SK-N-SH (cell line): ENCODE measurements at regions not wholly inside any gene's neighbourhood (a gene's known extent, or its start where the extent isn't known, plus 50 kb on each side); places are given as distances from the start of the nearest gene placed in this dataset.
A peak's percentile ranks its signal among the peaks of the same experiment; 100 is the strongest.
"Not testable (repeated sequence)": the region's sequence is repeated elsewhere in the genome, so short reads cannot be mapped to it uniquely, and the experiment has no call there.

Experiments
- CTCF ChIA-PET: fragments of 300-600, 350-600 bp; formaldehyde crosslinking; extraction: SDS; loops from one replicate; lab custom pipeline; 2021; lab: Yijun Ruan, JAX
- POLR2A ChIA-PET: fragments of 350-600 bp; sonication (Branson Sonifier 250); formaldehyde crosslinking; extraction: SDS; loops from one replicate; lab custom pipeline; 2020; ENCODE audit warnings: antibody characterized with exemption, inconsistent platforms; lab: Yijun Ruan, JAX
- DNase-seq: peaks from one replicate; pipeline ENCODE4 v3.0.0; 2012
- H2AFZ ChIP-seq: fragments of 200-600 bp; sonication (generic); 2 replicates; pipeline ENCODE4 v1.8.1; 2016; ENCODE audit warnings: antibody characterized with exemption, mild to moderate bottlenecking, low read depth
- H3F3A ChIP-seq: fragments of 200-600 bp; sonication (generic); replicated peaks from 2 replicates; pipeline ENCODE3; 2016; ENCODE audit warnings: antibody characterized with exemption, mild to moderate bottlenecking; ENCODE audit not compliant: insufficient read depth
- H3K27ac ChIP-seq, 2 experiments: fragments of 200-500 bp in 1 of 2; fragments of 200-600 bp in 1 of 2; sonication (Bioruptor generic) in 1 of 2; sonication (generic), shearing (Covaris generic) in 1 of 2; 2 replicates each; pipeline versions ENCODE4 v1.5.1 to v1.6.1; 2014 to 2016; ENCODE audit warnings: low read depth in 2 of 2, inconsistent platforms in 1 of 2, low read length in 1 of 2, mild to moderate bottlenecking in 1 of 2, mixed read lengths in 1 of 2
- H3K27me3 ChIP-seq: fragments of 200-600 bp; sonication (generic), shearing (Covaris generic); 2 replicates; pipeline ENCODE4 v1.6.1; 2016; ENCODE audit warnings: mixed run types; ENCODE audit not compliant: insufficient read depth
- H3K36me3 ChIP-seq, 2 experiments: fragments of 200-500 bp in 1 of 2; fragments of 200-600 bp in 1 of 2; sonication (Bioruptor generic) in 1 of 2; sonication (generic) in 1 of 2; replicated peaks in 1 of 2; 2 replicates each; pipeline versions ENCODE3 to v1.5.1; 2014 to 2016; ENCODE audit warnings: low read length in 1 of 2, mild to moderate bottlenecking in 1 of 2; ENCODE audit not compliant: insufficient read depth in 2 of 2, control insufficient read depth in 1 of 2
- H3K4me1 ChIP-seq, 2 experiments: fragments of 200-500 bp in 1 of 2; fragments of 200-600 bp in 1 of 2; sonication (Bioruptor generic) in 1 of 2; sonication (generic), shearing (Covaris generic) in 1 of 2; 2 replicates each; pipeline versions ENCODE4 v1.5.1 to v1.6.1; 2014 to 2016; ENCODE audit warnings: low read depth in 1 of 2, low read length in 1 of 2, mixed run types in 1 of 2; ENCODE audit not compliant: insufficient read depth in 2 of 2, control insufficient read depth in 1 of 2
- H3K4me2 ChIP-seq: fragments of 200-600 bp; sonication (generic), shearing (Covaris generic); 2 replicates; pipeline ENCODE4 v1.6.1; 2017; ENCODE audit warnings: mixed run types
- H3K4me3 ChIP-seq, 2 experiments: fragments of 200-500 bp in 1 of 2; fragments of 200-600 bp in 1 of 2; sonication (Bioruptor generic) in 1 of 2; sonication (generic), shearing (Covaris generic) in 1 of 2; 2 replicates each; pipeline versions ENCODE4 v1.5.1 to v1.8.1; 2014 to 2016; ENCODE audit warnings: low read depth in 2 of 2, inconsistent platforms in 1 of 2, low read length in 1 of 2, mild to moderate bottlenecking in 1 of 2, mixed read lengths in 1 of 2, moderate library complexity in 1 of 2
- H3K79me2 ChIP-seq: fragments of 200-600 bp; sonication (generic); 2 replicates; pipeline ENCODE4 v1.8.1; 2017; ENCODE audit warnings: mild to moderate bottlenecking; ENCODE audit not compliant: insufficient read depth
- H3K9ac ChIP-seq: fragments of 200-600 bp; sonication (generic); 2 replicates; pipeline ENCODE4 v1.6.1; 2017; ENCODE audit warnings: mixed run types
- H3K9me2 ChIP-seq: fragments of 200-600 bp; sonication (generic); 2 replicates; pipeline ENCODE4 v1.6.1; 2017; ENCODE audit warnings: mixed run types
- H3K9me3 ChIP-seq: fragments of 200-600 bp; sonication (generic); 2 replicates; pipeline ENCODE4 v1.6.1; 2017; ENCODE audit warnings: mixed run types, mild to moderate bottlenecking, moderate library complexity
- H4K20me1 ChIP-seq: fragments of 200-600 bp; sonication (generic); 2 replicates; pipeline ENCODE4 v1.6.1; 2017; ENCODE audit warnings: mild to moderate bottlenecking, mixed run types; ENCODE audit not compliant: insufficient read depth
- CHD2 ChIP-seq: fragments of 150-350 bp; IDR thresholded peaks from 2 replicates; pipeline ENCODE4 v1.6.1; 2018; ENCODE audit warnings: low read length; ENCODE audit not compliant: partially characterized antibody
- ELF1 ChIP-seq: IDR thresholded peaks from 2 replicates; pipeline ENCODE4 v1.4.0; 2012
- EZH2phosphoT487 ChIP-seq: fragments of 200-600 bp; sonication (generic); IDR thresholded peaks from 2 replicates; pipeline ENCODE4 v1.6.1; 2017; ENCODE audit warnings: low read depth, mixed run types, mild to moderate bottlenecking, antibody characterized with exemption, moderate library complexity, borderline replicate concordance
- FOXJ3 ChIP-seq: sonication (generic); formaldehyde crosslinking; IDR thresholded peaks from 2 replicates; pipeline ENCODE4 v1.5.1; 2020; ENCODE audit warnings: mild to moderate bottlenecking, missing genetic modification reagents
- FOXM1 ChIP-seq: IDR thresholded peaks from 2 replicates; pipeline ENCODE4 v1.4.0; 2012; ENCODE audit warnings: low read depth, mild to moderate bottlenecking
- GATA2 ChIP-seq: sonication (generic); formaldehyde crosslinking; IDR thresholded peaks from 2 replicates; pipeline ENCODE4 v1.5.0; 2020; ENCODE audit warnings: mild to moderate bottlenecking, missing genetic modification reagents
- MEF2A ChIP-seq: IDR thresholded peaks from 2 replicates; pipeline ENCODE4 v1.4.0; 2012; ENCODE audit warnings: low read depth, borderline replicate concordance
- NRF1 ChIP-seq: IDR thresholded peaks from 2 replicates; pipeline ENCODE4 v1.6.1; 2012; ENCODE audit warnings: low read depth, mild to moderate bottlenecking, low read length
- POLR2AphosphoS5 ChIP-seq: IDR thresholded peaks from 2 replicates; pipeline ENCODE4 v1.6.1; 2012; ENCODE audit warnings: low read depth, low read length
- RAD21 ChIP-seq: IDR thresholded peaks from 2 replicates; pipeline ENCODE4 v1.6.1; 2012; ENCODE audit warnings: mild to moderate bottlenecking, low read length
- RFX5 ChIP-seq: IDR thresholded peaks from 2 replicates; pipeline ENCODE4 v1.6.1; 2012; ENCODE audit warnings: mild to moderate bottlenecking, improper control_type of control experiment, low read length
- SIN3A ChIP-seq: IDR thresholded peaks from 2 replicates; pipeline ENCODE4 v1.6.1; 2012; ENCODE audit warnings: low read depth, mild to moderate bottlenecking, low read length, moderate library complexity, borderline replicate concordance
- SMC3 ChIP-seq: IDR thresholded peaks from 2 replicates; pipeline ENCODE4 v1.6.1; 2012; ENCODE audit warnings: low read depth, low read length, improper control_type of control experiment
- TAF1 ChIP-seq: IDR thresholded peaks from 2 replicates; pipeline ENCODE4 v1.6.1; 2012; ENCODE audit warnings: low read depth, mild to moderate bottlenecking, low read length, moderate library complexity, borderline replicate concordance
- TCF12 ChIP-seq: IDR thresholded peaks from 2 replicates; pipeline ENCODE4 v1.4.0; 2012
- WGBS: methylation state at CpG from one replicate; pipeline ENCODE4 v1.1.6; 2017; ENCODE audit warnings: low lambda C conversion rate; 5-methylcytosine and 5-hydroxymethylcytosine counted together
- TF ChIP-seq, protein P1 (sequence below): fragments of 150-350 bp; IDR thresholded peaks from 2 replicates; pipeline ENCODE4 v1.6.1; 2016; ENCODE audit warnings: mild to moderate bottlenecking, low read depth, low read length
- TF ChIP-seq, protein P2 (sequence below): IDR thresholded peaks from 2 replicates; pipeline ENCODE4; 2012
- TF ChIP-seq, protein P3 (sequence below): IDR thresholded peaks from 2 replicates; pipeline ENCODE4 v1.4.0; 2012; ENCODE audit warnings: low read depth, borderline replicate concordance

DNA sequence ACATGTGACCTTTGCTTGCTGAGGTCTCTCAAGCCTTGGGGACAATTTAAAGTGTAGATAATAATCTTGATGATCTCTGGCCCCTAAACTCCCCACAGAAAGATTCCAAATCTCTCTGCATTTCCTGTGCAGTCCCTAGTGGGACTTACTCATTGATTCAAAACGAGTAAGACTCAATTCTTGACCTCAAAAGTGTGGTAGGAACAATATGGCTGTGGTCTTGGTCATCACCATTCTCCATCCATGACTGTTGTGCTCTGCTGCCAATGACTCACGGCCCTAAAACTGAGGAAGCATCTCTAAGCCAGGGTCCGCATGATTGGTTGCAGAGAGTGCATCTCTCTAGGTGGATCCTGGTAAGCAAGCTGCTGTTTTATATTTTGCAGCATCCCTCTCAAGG is 268.0 kb downstream of the PTGER3 start (continued):
- TF ChIP-seq FOXM1 (peak; percentile 41; the same call in 1 of the 2 replicates), RFX5 (no peak)
- TF ChIP-seq, all 33 proteins: peak for 11

DNA sequence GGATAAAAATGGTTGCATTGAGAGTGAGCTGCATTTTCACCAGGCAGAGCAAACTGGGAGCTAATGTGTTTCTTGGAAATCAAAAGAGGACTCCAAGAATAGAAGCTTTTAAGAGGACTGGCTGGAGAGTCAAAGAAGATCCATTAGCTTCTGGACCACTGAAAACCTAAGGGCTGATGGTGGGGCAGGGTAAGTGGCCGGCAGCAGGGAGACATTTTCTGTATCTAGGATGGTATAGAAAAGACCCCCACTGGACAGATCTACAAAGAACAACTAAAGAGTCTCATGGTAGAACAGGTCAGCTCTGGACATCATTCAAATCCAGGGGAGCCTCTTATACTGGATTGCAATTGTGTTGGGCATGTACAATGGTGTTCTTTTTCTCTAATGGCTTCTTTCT is 262.3 kb downstream of the PTGER3 start:
- TF ChIP-seq TAF1: no peak
- TF ChIP-seq, protein P1, sequence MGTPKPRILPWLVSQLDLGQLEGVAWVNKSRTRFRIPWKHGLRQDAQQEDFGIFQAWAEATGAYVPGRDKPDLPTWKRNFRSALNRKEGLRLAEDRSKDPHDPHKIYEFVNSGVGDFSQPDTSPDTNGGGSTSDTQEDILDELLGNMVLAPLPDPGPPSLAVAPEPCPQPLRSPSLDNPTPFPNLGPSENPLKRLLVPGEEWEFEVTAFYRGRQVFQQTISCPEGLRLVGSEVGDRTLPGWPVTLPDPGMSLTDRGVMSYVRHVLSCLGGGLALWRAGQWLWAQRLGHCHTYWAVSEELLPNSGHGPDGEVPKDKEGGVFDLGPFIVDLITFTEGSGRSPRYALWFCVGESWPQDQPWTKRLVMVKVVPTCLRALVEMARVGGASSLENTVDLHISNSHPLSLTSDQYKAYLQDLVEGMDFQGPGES: no peak
- TF ChIP-seq, protein P2, sequence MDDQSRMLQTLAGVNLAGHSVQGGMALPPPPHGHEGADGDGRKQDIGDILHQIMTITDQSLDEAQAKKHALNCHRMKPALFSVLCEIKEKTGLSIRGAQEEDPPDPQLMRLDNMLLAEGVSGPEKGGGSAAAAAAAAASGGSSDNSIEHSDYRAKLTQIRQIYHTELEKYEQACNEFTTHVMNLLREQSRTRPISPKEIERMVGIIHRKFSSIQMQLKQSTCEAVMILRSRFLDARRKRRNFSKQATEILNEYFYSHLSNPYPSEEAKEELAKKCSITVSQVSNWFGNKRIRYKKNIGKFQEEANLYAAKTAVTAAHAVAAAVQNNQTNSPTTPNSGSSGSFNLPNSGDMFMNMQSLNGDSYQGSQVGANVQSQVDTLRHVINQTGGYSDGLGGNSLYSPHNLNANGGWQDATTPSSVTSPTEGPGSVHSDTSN: no peak
- no peak for TF ChIP-seq RAD21

DNA sequence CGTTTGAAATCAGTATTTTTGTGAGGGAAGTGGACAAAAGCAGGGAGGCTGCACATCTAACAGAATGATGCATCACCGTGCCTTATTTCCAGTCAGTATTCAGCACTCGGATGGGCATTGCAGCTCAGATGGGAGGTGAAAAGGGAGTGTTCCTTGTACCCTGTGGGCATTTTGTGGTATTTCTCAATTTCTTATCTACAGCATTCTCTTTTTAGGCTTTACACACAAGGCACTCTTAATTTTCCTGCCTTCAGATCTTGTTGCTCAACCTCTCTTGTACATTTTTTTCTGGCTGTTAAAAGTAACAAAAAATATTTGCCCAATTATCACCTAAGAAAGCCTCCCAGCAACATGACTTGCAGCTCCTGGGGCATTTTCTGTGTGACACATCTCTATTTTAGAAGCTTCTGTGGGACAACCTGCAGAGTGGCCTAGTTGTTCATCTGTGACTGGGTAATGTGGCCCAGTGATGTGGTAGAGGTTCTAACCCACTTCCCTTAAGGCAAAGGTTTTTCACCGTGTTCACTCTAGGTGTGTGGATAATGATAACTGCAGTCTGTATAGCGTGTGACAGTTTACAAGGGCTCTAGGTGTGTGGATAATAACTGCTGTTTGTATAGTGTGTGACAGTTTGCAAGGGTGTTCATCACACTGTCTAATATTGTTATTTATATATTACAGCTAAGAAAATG is 257.2 kb downstream of the PTGER3 start:
- TF ChIP-seq POLR2AphosphoS5: no peak
- no peak for TF ChIP-seq GATA2 (CRISPR knock-in tag)
- no peak for TF ChIP-seq RFX5
- no peak for TF ChIP-seq EZH2phosphoT487
- no peak for TF ChIP-seq ELF1
- TF ChIP-seq, protein P1: no peak
- TF ChIP-seq SIN3A: no peak
- TF ChIP-seq SMC3: no peak
- TF ChIP-seq, protein P3, sequence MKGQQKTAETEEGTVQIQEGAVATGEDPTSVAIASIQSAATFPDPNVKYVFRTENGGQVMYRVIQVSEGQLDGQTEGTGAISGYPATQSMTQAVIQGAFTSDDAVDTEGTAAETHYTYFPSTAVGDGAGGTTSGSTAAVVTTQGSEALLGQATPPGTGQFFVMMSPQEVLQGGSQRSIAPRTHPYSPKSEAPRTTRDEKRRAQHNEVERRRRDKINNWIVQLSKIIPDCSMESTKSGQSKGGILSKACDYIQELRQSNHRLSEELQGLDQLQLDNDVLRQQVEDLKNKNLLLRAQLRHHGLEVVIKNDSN: no peak
- TF ChIP-seq CHD2: no peak
- TF ChIP-seq NRF1: no peak
- no peak for TF ChIP-seq TCF12
- TF ChIP-seq FOXJ3: no peak
- TF ChIP-seq MEF2A: no peak
- TF ChIP-seq, all 33 proteins: peak for 0
- ChIA-PET POLR2A (no interaction called here), CTCF (no interaction called here)
- no peaks in the 10 kb centered on the region for H3K4me1 ChIP-seq
- H3K4me3 ChIP-seq: no peak overlapping the region
- no peak overlapping the region for H3K4me2 ChIP-seq
- H2AFZ ChIP-seq: no peak overlapping the region
- no peak for DNase-seq
- no peaks in the 10 kb centered on the region for H3K9me2 ChIP-seq
- no peaks in the 10 kb centered on the region for H3K36me3 ChIP-seq
- no peaks in the 10 kb centered on the region for H3K9me3 ChIP-seq
- no peaks in the 10 kb centered on the region for H3K27me3 ChIP-seq
- H3K79me2 ChIP-seq: no peaks in the 10 kb centered on the region
- H3K9ac ChIP-seq: no peak overlapping the region
- WGBS: 80% methylated on average over 5 of the region's 5 CpGs
- H4K20me1 ChIP-seq: no peaks in the 10 kb centered on the region
- no peak overlapping the region for H3K27ac ChIP-seq
- no peaks in the 10 kb centered on the region for H3F3A ChIP-seq

More for the DNA sequence above, 262.3 kb downstream of the PTGER3 start:
- no peak for DNase-seq
- Histone ChIP-seq H3K27me3 (no peaks in the 10 kb centered on the region), H3F3A (no peaks in the 10 kb centered on the region), H3K9me2 (no peaks in the 10 kb centered on the region), H4K20me1 (no peaks in the 10 kb centered on the region), H3K27ac (no peak overlapping the region), H3K9me3 (no peaks in the 10 kb centered on the region), H3K4me2 (no peak overlapping the region), H3K4me1 (no peaks in the 10 kb centered on the region), H3K9ac (no peak overlapping the region), H3K4me3 (no peak overlapping the region), H3K79me2 (no peaks in the 10 kb centered on the region), H3K36me3 (no peaks in the 10 kb centered on the region), H2AFZ (no peak overlapping the region)
- CTCF ChIA-PET: no interaction called here
- POLR2A ChIA-PET: no interaction called here
- WGBS: 85% methylated on average over 1 of the region's 1 CpG

DNA sequence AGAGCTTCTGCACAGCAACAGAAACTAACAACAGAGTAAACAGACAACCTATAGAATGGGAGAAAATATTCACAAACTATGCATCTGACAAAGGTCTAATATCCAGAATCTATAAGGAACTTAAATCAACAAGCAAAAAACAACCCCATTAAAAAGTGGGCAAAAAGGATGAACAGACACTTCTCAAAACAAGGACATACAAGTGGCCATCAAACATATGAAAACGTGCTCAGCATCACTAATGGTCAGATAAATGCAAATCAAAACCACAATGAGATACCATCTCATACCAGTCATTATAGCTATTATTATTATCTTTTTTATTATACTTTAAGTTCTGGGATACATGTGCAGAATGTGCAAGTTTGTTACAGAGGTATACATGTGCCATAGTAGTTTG is 252.6 kb downstream of the PTGER3 start:
- H3K27ac ChIP-seq, POLR2A ChIA-PET, H3F3A ChIP-seq, H2AFZ ChIP-seq, H3K9me3 ChIP-seq, H3K36me3 ChIP-seq, H3K4me1 ChIP-seq, H3K4me3 ChIP-seq, H3K4me2 ChIP-seq, H4K20me1 ChIP-seq, H3K9ac ChIP-seq, CTCF ChIA-PET, DNase-seq, H3K27me3 ChIP-seq, H3K79me2 ChIP-seq, H3K9me2 ChIP-seq: not testable (repeated sequence)
- 19% methylated on average over 1 of the region's 1 CpG for WGBS
